OCI-LY3 (cell line): ENCODE measurements at regions not wholly inside any gene's neighbourhood (a gene's known extent, or its start where the extent isn't known, plus 50 kb on each side); places are given as distances from the start of the nearest gene placed in this dataset.

Source experiments
- H2AFZ ChIP-seq: fragments of 200-600, 300-600 bp; shearing (Covaris generic); 2 replicates; pipeline ENCODE4 v1.6.0; 2014; ENCODE audit warnings: antibody characterized with exemption, low read depth, low read length
- H3K27ac ChIP-seq: fragments of 200-600, 300-600 bp; sonication (generic); 2 replicates; pipeline ENCODE4 v1.5.1; 2014; ENCODE audit warnings: mild to moderate bottlenecking, low read length, moderate library complexity, mixed read lengths
- H3K27me3 ChIP-seq: fragments of 200-600, 300-600 bp; sonication (generic); 2 replicates; pipeline ENCODE4 v1.6.1; 2014; ENCODE audit warnings: low read depth, low read length, mixed read lengths
- H3K36me3 ChIP-seq: fragments of 200-600, 300-600 bp; sonication (generic); replicated peaks from 2 replicates; pipeline ENCODE3; 2014; ENCODE audit warnings: low read depth, low read length, mixed read lengths
- H3K4me1 ChIP-seq: fragments of 300-600, 200-600 bp; sonication (generic); 2 replicates; pipeline ENCODE4 v1.6.1; 2014; ENCODE audit warnings: low read length, mixed read lengths
- H3K4me2 ChIP-seq: fragments of 200-600, 300-600 bp; sonication (generic); 2 replicates; pipeline ENCODE4 v1.6.1; 2014; ENCODE audit warnings: low read length, mixed read lengths
- H3K4me3 ChIP-seq: fragments of 300-600, 200-600 bp; sonication (generic); 2 replicates; pipeline ENCODE4 v1.5.1; 2014; ENCODE audit warnings: antibody characterized with exemption, mild to moderate bottlenecking, low read length, moderate library complexity
- H3K79me2 ChIP-seq: fragments of 300-600, 200-600 bp; shearing (Covaris generic); 2 replicates; pipeline ENCODE4 v1.6.1; 2014; ENCODE audit warnings: mild to moderate bottlenecking, low read length, mixed read lengths
- H3K9ac ChIP-seq: fragments of 300-600, 200-600 bp; shearing (Covaris generic); 2 replicates; pipeline ENCODE4 v1.6.0; 2014; ENCODE audit warnings: mild to moderate bottlenecking, low read length, moderate library complexity
- H3K9me3 ChIP-seq: fragments of 200-600, 300-600 bp; shearing (Covaris generic); 2 replicates; pipeline ENCODE4 v1.6.1; 2014; ENCODE audit warnings: low read length, mixed read lengths; ENCODE audit not compliant: insufficient read depth
- H4K20me1 ChIP-seq: fragments of 200-600, 300-600 bp; sonication (generic); 2 replicates; pipeline ENCODE4 v1.6.1; 2016; ENCODE audit warnings: low read length, mixed read lengths; ENCODE audit not compliant: insufficient read depth
- EZH2phosphoT487 ChIP-seq: fragments of 200-600 bp; shearing (Covaris generic); IDR thresholded peaks from 2 replicates; pipeline ENCODE4 v1.6.1; 2018; ENCODE audit warnings: antibody characterized with exemption, mixed run types, low read depth
- TF ChIP-seq, protein P1 (sequence below): fragments of 200-600, 300-600 bp; sonication (generic); IDR thresholded peaks from 2 replicates; pipeline ENCODE4 v1.5.1; 2014; ENCODE audit warnings: antibody characterized with exemption, low read length, low read depth

DNA sequence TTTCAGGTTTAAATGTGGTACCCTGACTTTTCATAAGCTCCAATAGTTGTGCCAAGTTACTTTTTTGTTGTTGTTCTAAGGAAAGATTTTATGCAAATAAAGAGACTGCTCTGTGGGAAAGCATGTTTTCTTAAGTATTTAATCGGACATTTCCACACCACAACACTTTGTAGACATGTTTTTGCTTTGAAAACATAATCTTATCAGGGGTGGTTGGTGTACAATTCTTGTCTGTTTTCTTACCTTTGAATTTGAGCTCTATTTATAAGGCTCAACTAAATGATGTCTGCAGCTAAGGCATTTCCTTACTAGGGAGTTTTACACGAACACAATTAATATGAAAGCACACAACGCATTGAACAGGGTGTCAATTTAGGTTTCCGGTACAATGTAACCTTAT, 81.5 kb upstream of the CDIN1 start:
- no peak overlapping the region for H3K27ac ChIP-seq
- no peaks in the 10 kb centered on the region for H3K36me3 ChIP-seq
- no peak overlapping the region for H2AFZ ChIP-seq
- no peaks in the 10 kb centered on the region for H4K20me1 ChIP-seq
- no peak for TF ChIP-seq EZH2phosphoT487
- TF ChIP-seq, protein P1, sequence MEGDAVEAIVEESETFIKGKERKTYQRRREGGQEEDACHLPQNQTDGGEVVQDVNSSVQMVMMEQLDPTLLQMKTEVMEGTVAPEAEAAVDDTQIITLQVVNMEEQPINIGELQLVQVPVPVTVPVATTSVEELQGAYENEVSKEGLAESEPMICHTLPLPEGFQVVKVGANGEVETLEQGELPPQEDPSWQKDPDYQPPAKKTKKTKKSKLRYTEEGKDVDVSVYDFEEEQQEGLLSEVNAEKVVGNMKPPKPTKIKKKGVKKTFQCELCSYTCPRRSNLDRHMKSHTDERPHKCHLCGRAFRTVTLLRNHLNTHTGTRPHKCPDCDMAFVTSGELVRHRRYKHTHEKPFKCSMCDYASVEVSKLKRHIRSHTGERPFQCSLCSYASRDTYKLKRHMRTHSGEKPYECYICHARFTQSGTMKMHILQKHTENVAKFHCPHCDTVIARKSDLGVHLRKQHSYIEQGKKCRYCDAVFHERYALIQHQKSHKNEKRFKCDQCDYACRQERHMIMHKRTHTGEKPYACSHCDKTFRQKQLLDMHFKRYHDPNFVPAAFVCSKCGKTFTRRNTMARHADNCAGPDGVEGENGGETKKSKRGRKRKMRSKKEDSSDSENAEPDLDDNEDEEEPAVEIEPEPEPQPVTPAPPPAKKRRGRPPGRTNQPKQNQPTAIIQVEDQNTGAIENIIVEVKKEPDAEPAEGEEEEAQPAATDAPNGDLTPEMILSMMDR = no peak
- no peak overlapping the region for H3K4me3 ChIP-seq
- H3K9me3 ChIP-seq = no peaks in the 10 kb centered on the region
- no peak overlapping the region for H3K4me2 ChIP-seq
- no peak overlapping the region for H3K9ac ChIP-seq
- H3K27me3 ChIP-seq = no peaks in the 10 kb centered on the region
- no peaks in the 10 kb centered on the region for H3K79me2 ChIP-seq
- no peaks in the 10 kb centered on the region for H3K4me1 ChIP-seq

DNA sequence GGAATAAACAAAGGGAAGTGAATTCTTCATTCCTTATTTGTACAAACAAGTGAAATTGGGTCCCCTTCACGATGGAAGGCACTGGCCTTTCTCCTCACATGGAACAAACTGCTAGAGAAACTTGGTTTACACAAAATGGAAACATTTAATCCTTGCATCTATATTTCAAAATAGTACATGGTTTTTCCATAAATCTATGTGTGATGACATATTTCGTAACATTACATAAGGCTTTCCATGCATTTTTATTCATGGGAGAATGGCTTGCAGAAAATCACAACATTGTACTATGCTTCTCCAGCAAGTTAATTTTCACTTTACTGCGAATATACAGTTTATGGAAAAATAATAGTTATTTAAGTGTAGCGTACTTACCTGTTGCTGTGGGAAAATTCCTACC, 81.0 kb upstream of the CDIN1 start:
- H3K9me3 ChIP-seq = no peaks in the 10 kb centered on the region

DNA sequence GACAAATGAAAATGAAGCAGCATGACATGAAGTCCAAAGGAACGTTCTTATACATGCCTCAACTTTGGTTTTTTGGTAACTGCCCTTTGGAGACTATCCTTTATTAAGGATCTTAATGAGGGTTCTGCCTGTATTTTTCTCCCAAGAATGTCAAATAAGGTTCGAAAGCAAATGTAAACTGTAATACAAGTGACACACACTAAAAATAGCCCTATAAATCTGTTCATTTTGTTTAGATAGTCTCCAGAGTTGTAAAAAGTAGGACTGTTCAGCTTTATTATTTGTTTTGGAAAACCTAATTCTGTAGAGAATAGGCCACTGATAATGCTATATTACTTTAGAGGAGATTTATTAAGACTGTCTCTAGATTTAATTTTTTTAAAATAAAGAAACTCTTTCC, 80.5 kb upstream of the CDIN1 start:
- Histone ChIP-seq H3K79me2 (no peaks in the 10 kb centered on the region), H3K4me1 (no peaks in the 10 kb centered on the region), H3K9me3 (no peaks in the 10 kb centered on the region), H3K4me3 (no peak overlapping the region), H3K36me3 (no peaks in the 10 kb centered on the region), H2AFZ (no peak overlapping the region), H3K9ac (no peak overlapping the region), H3K27ac (no peak overlapping the region), H4K20me1 (no peaks in the 10 kb centered on the region), H3K27me3 (no peaks in the 10 kb centered on the region), H3K4me2 (no peak overlapping the region)
- no peak for TF ChIP-seq EZH2phosphoT487
- TF ChIP-seq, protein P1 = no peak

More for the DNA sequence above, 81.0 kb upstream of the CDIN1 start:
- Histone ChIP-seq H3K4me2 (no peak overlapping the region), H3K79me2 (no peaks in the 10 kb centered on the region), H3K4me1 (no peaks in the 10 kb centered on the region), H3K27me3 (no peaks in the 10 kb centered on the region), H3K9ac (no peak overlapping the region), H3K4me3 (no peak overlapping the region), H4K20me1 (no peaks in the 10 kb centered on the region), H3K27ac (no peak overlapping the region), H2AFZ (no peak overlapping the region), H3K36me3 (no peaks in the 10 kb centered on the region)
- TF ChIP-seq EZH2phosphoT487 = no peak
- TF ChIP-seq, protein P1 = no peak

DNA sequence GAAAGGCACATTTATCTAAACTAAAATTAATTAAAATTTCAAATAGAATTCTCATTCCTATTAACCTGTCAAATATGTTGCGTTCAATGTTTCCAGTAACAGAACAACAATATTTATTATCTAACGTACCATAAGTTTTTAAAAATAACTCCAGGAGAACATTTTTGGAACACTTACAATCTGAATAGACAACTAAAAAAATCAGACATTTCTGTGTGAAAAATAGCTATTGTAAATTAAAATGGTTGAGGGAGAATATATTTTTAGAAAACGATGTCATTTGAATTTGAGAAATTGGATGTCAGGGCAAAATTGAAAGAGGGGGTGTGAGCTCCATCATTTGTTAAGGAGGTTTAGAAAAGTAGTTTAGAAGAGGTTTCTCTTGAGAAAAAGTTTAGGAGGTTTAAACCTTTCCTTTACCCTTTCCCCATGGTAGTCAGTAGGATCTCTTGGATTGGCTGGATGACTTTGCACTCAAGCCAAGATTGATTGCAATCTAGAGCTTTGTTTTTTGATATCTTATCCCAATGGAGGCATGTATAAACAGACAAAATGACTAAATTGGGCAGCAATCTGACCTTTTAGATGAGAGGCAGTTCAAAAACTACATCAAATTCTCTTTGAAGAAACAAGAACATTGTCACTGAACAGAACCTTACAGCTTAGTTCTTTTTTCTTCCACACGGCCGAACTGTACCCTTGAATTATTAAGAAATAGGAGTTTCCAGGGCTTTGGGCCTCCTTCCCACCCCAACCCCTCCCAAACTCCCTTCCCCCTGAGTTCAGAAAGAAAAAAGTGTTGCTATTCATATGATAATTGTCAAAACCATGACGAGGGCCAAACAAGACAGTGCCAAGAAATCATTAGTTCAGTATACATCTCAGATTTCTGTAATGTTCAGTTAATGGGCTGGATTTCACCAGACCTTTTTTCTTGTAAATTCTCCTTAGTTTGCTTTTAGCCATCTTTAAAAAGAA, 79.7 kb upstream of the CDIN1 start:
- no peak overlapping the region for H3K27ac ChIP-seq
- H4K20me1 ChIP-seq = no peaks in the 10 kb centered on the region
- H3K36me3 ChIP-seq = no peaks in the 10 kb centered on the region
- H2AFZ ChIP-seq = no peak overlapping the region
- H3K27me3 ChIP-seq = no peaks in the 10 kb centered on the region
- no peaks in the 10 kb centered on the region for H3K9me3 ChIP-seq
- H3K4me1 ChIP-seq = no peaks in the 10 kb centered on the region
- no peak overlapping the region for H3K4me3 ChIP-seq
- TF ChIP-seq, protein P1 = no peak
- no peak for TF ChIP-seq EZH2phosphoT487
- no peak overlapping the region for H3K4me2 ChIP-seq
- no peaks in the 10 kb centered on the region for H3K79me2 ChIP-seq
- no peak overlapping the region for H3K9ac ChIP-seq
